ENCODE measurements at regions not wholly inside any gene's neighbourhood (a gene's known extent, or its start where the extent isn't known, plus 50 kb on each side); places are given as distances from the start of the nearest gene placed in this dataset.

- H3K4me1 Mint-ChIP-seq: no peaks in the 10 kb centered on the region
- no peaks in the 10 kb centered on the region for H3K27me3 Mint-ChIP-seq
- H3K4me3 Mint-ChIP-seq: no peak overlapping the region
- DNase-seq: no peak
- no peak overlapping the region for H3K27ac Mint-ChIP-seq
- H3K9me3 Mint-ChIP-seq: peaks cover 5% of the 10 kb centered on the region
- no peaks in the 10 kb centered on the region for H3K36me3 Mint-ChIP-seq
Observed at GRCh38 chr7:70935311-70935710, 196.6 kb upstream of the GALNT17 start.

DNA sequence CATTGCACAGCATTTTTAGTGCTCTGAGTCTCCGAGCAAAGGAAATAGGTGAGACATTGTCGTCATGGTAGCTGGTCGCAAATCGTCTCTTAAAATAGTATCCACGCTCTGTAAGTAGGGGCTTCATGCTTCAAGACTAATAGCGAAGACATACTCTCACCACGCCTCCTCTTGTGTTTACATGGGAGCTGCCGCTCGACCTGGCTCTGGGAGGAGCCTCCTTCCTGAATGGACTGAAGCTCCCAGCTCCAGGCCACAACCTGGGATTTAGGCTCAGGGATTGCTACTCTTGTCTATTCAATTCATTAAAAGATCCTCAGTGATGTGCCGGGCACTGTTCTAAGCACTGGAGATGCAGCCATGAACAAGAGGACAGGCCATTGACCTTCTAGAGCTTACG, 196.1 kb upstream of the GALNT17 start:
- no peak overlapping the region for H3K4me3 Mint-ChIP-seq
- peaks cover 5% of the 10 kb centered on the region for H3K9me3 Mint-ChIP-seq
- H3K27ac Mint-ChIP-seq: no peak overlapping the region
- no peak for DNase-seq
- H3K27me3 Mint-ChIP-seq: no peaks in the 10 kb centered on the region
- no peaks in the 10 kb centered on the region for H3K36me3 Mint-ChIP-seq
- no peaks in the 10 kb centered on the region for H3K4me1 Mint-ChIP-seq

- no peak for DNase-seq
Observed at GRCh38 chr7:70937424-70937823, 194.5 kb upstream of the GALNT17 start.

DNA sequence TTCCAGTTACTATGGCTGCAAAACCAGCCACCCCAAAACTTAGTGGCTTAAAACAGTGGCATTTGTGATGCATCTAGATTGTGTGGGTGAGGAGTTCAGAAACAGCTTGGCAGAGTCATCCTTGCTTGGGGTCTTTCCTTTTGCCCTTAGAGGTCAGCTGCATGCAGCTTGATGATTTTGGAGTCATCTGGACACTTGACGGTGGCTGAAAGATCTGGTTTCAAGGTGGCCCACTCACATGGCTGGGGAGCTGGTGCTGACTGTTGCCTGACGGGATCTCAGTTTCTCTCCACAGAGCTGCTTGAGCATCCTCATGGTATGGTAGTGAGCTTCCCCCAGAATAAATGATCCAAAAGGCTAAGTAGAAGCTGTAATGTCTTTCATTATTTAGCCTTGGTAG, 191.3 kb upstream of the GALNT17 start:
- no peaks in the 10 kb centered on the region for H3K4me1 Mint-ChIP-seq
- DNase-seq: no peak
- H3K27me3 Mint-ChIP-seq: no peaks in the 10 kb centered on the region
- H3K4me3 Mint-ChIP-seq: no peak overlapping the region
- H3K27ac Mint-ChIP-seq: no peak overlapping the region
- peaks cover 5% of the 10 kb centered on the region for H3K9me3 Mint-ChIP-seq
- no peaks in the 10 kb centered on the region for H3K36me3 Mint-ChIP-seq

More at GRCh38 chr7:70937424-70937823, 194.5 kb upstream of the GALNT17 start:
- Mint-ChIP-seq H3K27me3 (no peaks in the 10 kb centered on the region), H3K27ac (no peak overlapping the region), H3K9me3 (peaks cover 5% of the 10 kb centered on the region), H3K4me1 (no peaks in the 10 kb centered on the region), H3K4me3 (no peak overlapping the region), H3K36me3 (no peaks in the 10 kb centered on the region)

- H3K27me3 Mint-ChIP-seq: no peaks in the 10 kb centered on the region
- H3K4me1 Mint-ChIP-seq: no peaks in the 10 kb centered on the region
- no peak overlapping the region for H3K4me3 Mint-ChIP-seq
- H3K9me3 Mint-ChIP-seq: no peaks in the 10 kb centered on the region
- DNase-seq: no peak
- H3K36me3 Mint-ChIP-seq: no peaks in the 10 kb centered on the region
- H3K27ac Mint-ChIP-seq: no peak overlapping the region
Observed at GRCh38 chr7:70942791-70943190, 189.2 kb upstream of the GALNT17 start.

DNA sequence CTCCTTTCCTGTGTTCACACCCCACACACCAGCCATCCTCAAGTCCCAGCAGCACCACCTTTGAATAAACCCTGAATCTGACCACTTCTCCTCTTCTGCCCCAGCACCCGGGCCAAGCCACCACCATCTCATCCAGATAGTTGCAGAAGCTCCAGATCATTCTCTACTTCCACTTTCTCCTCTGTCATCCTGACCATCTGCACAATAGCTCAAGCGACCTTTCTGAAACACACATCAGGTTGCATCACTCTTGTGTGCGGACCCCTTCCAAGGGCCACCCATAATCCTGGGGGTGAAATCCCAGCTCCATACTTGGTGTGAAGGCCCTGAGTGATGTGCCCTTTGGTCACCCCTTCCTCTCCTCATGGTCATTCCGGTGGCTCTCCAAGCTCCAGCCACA, 187.4 kb upstream of the GALNT17 start:
- no peaks in the 10 kb centered on the region for H3K36me3 Mint-ChIP-seq
- no peak for DNase-seq
- no peaks in the 10 kb centered on the region for H3K4me1 Mint-ChIP-seq
- no peak overlapping the region for H3K4me3 Mint-ChIP-seq
- no peaks in the 10 kb centered on the region for H3K27me3 Mint-ChIP-seq
- peaks cover 7% of the 10 kb centered on the region for H3K9me3 Mint-ChIP-seq
- H3K27ac Mint-ChIP-seq: no peak overlapping the region

DNA sequence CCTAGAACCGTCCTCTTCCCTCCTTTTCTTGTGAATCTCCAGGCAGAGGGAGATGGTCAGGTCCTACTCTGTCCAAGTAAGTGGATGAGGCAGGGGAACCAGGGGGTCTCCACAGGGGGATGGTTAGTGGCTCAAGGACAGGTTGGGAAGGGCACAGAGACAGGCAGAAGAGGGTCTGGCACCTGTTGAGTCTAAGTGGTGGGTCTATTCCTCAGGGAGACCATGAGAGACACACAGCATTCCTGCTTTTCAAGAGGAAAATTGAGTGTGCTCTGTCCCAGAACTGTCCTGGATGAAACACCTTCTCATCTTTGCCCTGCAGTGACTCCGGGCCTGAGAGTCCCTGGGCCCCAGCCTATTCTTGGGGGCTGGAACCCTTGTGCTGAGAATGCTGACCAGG, 184.8 kb upstream of the GALNT17 start:
- Mint-ChIP-seq H3K27ac (no peak overlapping the region), H3K4me1 (no peaks in the 10 kb centered on the region), H3K27me3 (no peaks in the 10 kb centered on the region), H3K36me3 (no peaks in the 10 kb centered on the region), H3K9me3 (peaks cover 10% of the 10 kb centered on the region), H3K4me3 (no peak overlapping the region)
- no peak for DNase-seq

DNA sequence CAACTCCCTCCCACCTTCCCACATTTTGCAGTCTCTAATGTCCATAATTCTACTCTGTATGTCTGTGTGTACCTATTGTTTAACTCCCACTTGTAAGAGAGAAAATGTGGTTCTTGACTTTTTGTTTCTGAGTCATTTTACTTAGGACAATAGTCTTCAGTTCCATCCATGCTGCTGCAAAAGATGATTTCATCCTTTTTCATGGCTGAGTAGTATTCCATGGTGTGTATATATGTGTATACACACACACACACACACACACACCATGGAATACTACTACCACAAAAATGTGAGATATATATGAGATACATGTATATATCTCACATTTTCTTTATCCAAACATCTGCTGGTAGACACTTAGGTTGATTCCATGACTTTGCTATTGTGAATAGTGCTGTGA, 182.1 kb upstream of the GALNT17 start:
- Mint-ChIP-seq H3K4me3 (no peak overlapping the region), H3K4me1 (no peaks in the 10 kb centered on the region)
- DNase-seq: no peak

DNA sequence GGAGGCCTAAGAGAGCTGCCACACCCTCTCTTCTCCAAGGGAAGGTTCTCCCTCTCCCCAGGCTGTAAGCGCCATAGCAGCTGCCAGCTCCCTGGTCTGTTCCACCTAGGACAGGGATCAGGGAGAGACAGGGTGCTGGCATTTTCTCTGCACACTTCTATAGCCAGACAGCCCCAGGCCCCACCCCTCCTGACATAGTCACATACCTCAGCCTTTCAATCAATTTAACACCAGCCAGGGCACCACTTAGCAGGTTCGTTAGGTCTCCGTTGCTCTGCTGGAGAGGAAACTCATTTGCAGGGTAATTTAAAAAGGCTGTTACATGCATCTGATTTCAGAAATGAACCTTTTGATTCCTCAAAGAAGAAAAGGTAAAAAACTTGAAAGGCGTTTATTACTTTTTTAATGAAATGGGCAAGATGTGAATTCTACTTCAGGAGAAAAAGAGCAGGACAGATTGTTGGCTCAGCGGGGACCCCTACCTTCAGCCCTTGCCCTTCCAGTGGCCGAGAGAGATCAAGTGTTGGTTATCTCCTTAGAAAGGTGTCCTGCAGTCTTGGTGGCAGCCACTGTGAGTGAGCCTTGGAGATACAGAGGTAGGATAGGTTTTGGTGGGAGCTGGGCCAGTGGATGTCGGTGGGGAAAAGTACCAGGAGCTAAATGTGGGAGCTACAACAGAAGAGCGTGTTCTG, 180.5 kb upstream of the GALNT17 start:
- no peak for DNase-seq

More for the DNA sequence above, 182.1 kb upstream of the GALNT17 start:
- H3K27me3 Mint-ChIP-seq: no peaks in the 10 kb centered on the region
- peaks cover 10% of the 10 kb centered on the region for H3K9me3 Mint-ChIP-seq
- no peaks in the 10 kb centered on the region for H3K36me3 Mint-ChIP-seq
- no peak overlapping the region for H3K27ac Mint-ChIP-seq

DNA sequence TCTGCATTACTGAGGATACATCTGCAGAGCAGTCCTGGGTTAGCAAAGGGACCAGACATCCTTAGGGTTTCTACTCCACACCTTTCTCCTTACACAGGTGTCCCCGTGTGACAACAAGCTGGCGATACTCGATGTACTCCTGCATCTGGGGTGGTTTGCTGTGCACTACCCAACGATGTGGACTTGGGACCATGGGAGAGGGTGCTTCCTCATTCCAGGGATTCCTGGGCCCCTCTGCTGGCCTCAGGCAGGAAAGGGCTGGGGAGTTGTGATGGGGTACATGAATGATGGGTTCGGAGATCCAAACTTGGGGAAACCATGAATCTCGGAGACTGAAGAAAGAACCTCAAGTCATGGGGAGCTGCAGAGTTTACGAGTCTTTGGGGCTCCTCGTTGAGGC, 179.6 kb upstream of the GALNT17 start:
- H3K36me3 Mint-ChIP-seq: no peaks in the 10 kb centered on the region
- no peak overlapping the region for H3K27ac Mint-ChIP-seq
- H3K9me3 Mint-ChIP-seq: peaks cover 10% of the 10 kb centered on the region
- H3K4me3 Mint-ChIP-seq: no peak overlapping the region
- no peak for DNase-seq
- H3K27me3 Mint-ChIP-seq: no peaks in the 10 kb centered on the region
- no peaks in the 10 kb centered on the region for H3K4me1 Mint-ChIP-seq

More for the DNA sequence above, 180.5 kb upstream of the GALNT17 start:
- Mint-ChIP-seq H3K4me3 (no peak overlapping the region), H3K27me3 (no peaks in the 10 kb centered on the region), H3K36me3 (no peaks in the 10 kb centered on the region), H3K27ac (no peak overlapping the region), H3K9me3 (peaks cover 10% of the 10 kb centered on the region), H3K4me1 (no peaks in the 10 kb centered on the region)

DNA sequence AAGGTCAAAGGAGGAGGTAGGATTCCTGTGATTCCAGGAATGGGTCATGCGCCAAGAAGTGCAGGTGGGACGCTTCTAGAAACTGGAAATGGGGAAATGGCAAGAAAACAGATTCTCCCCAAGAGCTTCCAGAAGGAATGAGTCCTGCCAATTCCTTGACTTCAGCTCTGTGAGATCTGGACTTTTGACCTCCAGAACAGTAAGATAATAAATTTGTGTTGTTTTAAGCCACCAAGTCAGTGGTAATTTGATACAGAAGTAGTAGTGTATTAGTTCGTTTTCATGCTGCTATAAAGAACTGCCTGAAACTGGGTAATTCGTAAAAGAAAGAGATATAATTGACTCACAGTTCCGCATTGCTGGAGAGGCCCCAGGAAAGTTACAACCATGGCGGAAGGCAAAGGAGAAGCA, 178.6 kb upstream of the GALNT17 start:
- Mint-ChIP-seq H3K27me3 (no peaks in the 10 kb centered on the region), H3K9me3 (peaks cover 8% of the 10 kb centered on the region), H3K4me1 (no peaks in the 10 kb centered on the region), H3K27ac (no peak overlapping the region), H3K4me3 (no peak overlapping the region), H3K36me3 (no peaks in the 10 kb centered on the region)
- DNase-seq: no peak

DNA sequence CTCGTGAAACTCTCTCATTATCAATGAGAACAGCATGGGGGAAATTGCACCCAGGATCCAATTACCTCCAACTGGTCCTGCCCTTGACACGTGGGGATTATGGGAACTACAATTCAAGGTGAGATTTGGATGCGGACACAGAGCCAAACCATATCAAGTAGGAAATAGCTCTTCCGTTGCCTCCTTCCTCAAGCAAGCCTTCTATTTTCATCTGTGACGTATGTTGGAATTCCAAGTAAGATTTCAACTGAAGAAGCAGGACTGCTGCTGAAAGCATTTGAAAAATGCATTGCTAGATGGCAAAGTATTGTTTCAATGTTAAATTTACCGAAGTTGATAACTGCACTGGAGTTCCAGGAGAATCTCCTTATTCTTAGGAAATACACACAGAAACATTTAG, 178.1 kb upstream of the GALNT17 start:
- no peaks in the 10 kb centered on the region for H3K27me3 Mint-ChIP-seq
- H3K4me3 Mint-ChIP-seq: no peak overlapping the region
- peaks cover 4% of the 10 kb centered on the region for H3K9me3 Mint-ChIP-seq
- no peak for DNase-seq
- no peaks in the 10 kb centered on the region for H3K4me1 Mint-ChIP-seq
- no peak overlapping the region for H3K27ac Mint-ChIP-seq
- H3K36me3 Mint-ChIP-seq: no peaks in the 10 kb centered on the region

DNA sequence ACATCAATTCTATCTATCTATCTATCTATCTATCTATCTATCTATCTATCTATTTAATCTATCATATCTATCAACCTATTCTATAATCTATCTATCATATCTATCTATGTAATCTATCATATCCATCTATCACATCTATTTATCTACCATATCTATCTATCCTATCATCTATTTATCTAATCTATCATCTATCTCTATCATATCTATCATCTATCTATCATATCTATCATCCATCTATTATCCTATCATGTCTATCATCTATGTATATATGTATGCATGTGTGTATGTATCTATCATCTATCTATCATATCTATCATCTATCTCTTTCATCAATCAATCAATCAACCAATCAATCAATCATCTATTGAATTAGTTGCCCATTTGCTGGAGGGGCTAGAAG, 159.3 kb upstream of the GALNT17 start:
- no peaks in the 10 kb centered on the region for H3K36me3 Mint-ChIP-seq
- H3K4me1 Mint-ChIP-seq: no peaks in the 10 kb centered on the region

GRCh38 chr7:70975754-70976153, 156.2 kb upstream of the GALNT17 start:
- no peak for DNase-seq
- no peaks in the 10 kb centered on the region for H3K4me1 Mint-ChIP-seq
- H3K27me3 Mint-ChIP-seq: no peaks in the 10 kb centered on the region
- peaks cover 9% of the 10 kb centered on the region for H3K9me3 Mint-ChIP-seq
- H3K27ac Mint-ChIP-seq: no peak overlapping the region
- H3K36me3 Mint-ChIP-seq: no peaks in the 10 kb centered on the region
- no peak overlapping the region for H3K4me3 Mint-ChIP-seq

More for the DNA sequence above, 159.3 kb upstream of the GALNT17 start:
- Mint-ChIP-seq H3K9me3 (peaks cover 9% of the 10 kb centered on the region), H3K4me3 (no peak overlapping the region), H3K27ac (no peak overlapping the region), H3K27me3 (no peaks in the 10 kb centered on the region)
- DNase-seq: no peak

DNA sequence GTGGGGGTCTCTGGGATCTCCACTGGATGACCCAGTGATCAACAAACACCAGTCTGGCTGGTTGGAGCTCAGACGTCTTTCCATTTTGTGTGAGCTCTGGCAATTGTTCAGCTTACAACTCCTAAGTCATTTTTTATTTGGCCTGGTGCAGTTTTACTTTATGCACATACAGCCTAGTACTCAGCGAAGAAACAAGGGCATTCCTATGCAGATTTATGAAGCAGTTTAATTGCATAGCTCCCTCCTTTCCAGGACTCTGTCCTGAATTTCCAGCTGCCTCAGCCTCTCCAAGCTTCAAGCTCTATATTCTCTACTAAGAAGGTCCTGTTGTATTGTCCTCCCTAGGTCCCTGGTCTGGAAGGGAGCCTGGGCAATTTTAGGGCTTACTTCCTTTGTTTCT, 145.6 kb upstream of the GALNT17 start:
- Mint-ChIP-seq H3K27ac (no peak overlapping the region), H3K4me3 (no peak overlapping the region), H3K4me1 (no peaks in the 10 kb centered on the region), H3K9me3 (peaks cover 15% of the 10 kb centered on the region), H3K27me3 (no peaks in the 10 kb centered on the region), H3K36me3 (no peaks in the 10 kb centered on the region)
- DNase-seq: no peak

- peaks cover 8% of the 10 kb centered on the region for H3K9me3 Mint-ChIP-seq
- no peaks in the 10 kb centered on the region for H3K27me3 Mint-ChIP-seq
- no peak overlapping the region for H3K27ac Mint-ChIP-seq
- H3K4me1 Mint-ChIP-seq: no peaks in the 10 kb centered on the region
- H3K4me3 Mint-ChIP-seq: no peak overlapping the region
- no peaks in the 10 kb centered on the region for H3K36me3 Mint-ChIP-seq
- DNase-seq: no peak
Observed at GRCh38 chr7:70994176-70994575, 137.8 kb upstream of the GALNT17 start.
